Cardiac muscle cell (in vitro differentiated cells and primary cell): ENCODE measurements at regions not wholly inside any gene's neighbourhood (a gene's known extent, or its start where the extent isn't known, plus 50 kb on each side); places are given as distances from the start of the nearest gene placed in this dataset.

ENCODE experiments used
- DNase-seq, 2 donors: peaks; one replicate each; pipeline versions ENCODE4 v3.0.0 to v3.0.0-alpha.2; 2010 to 2017; ENCODE audit warnings: low read depth in 1 of 2, low spot score in 1 of 2
- H3K27ac ChIP-seq: fragments of 200-600 bp; sonication (generic); 2 replicates; pipeline ENCODE4 v1.5.1; 2016
- H3K27me3 ChIP-seq: fragments of 200-600 bp; sonication (generic); 2 replicates; pipeline ENCODE4 v1.6.0; 2016; ENCODE audit warnings: control low read depth
- H3K36me3 ChIP-seq: fragments of 200-600 bp; sonication (generic); 2 replicates; pipeline ENCODE4 v1.5.1; 2016; ENCODE audit warnings: control low read depth
- H3K4me1 ChIP-seq: fragments of 200-600 bp; sonication (generic); 2 replicates; pipeline ENCODE4 v1.8.1; 2017; ENCODE audit warnings: low read depth, mild to moderate bottlenecking, mixed run types
- H3K4me3 ChIP-seq: fragments of 200-600 bp; sonication (generic); 2 replicates; pipeline ENCODE4 v1.5.1; 2016; ENCODE audit warnings: mild to moderate bottlenecking
- H3K9me3 ChIP-seq: fragments of 200-600 bp; sonication (generic); 2 replicates; pipeline ENCODE4 v1.5.1; 2017; ENCODE audit warnings: low read depth, mild to moderate bottlenecking, control low read depth
- CTCF ChIP-seq: IDR thresholded peaks from 2 replicates; pipeline ENCODE4 v1.5.1; 2012; ENCODE audit warnings: low read depth, mild to moderate bottlenecking, low read length

- Histone ChIP-seq H3K27me3 (no peaks in the 10 kb centered on the region), H3K4me1 (no peaks in the 10 kb centered on the region), H3K36me3 (no peaks in the 10 kb centered on the region), H3K4me3 (no peak overlapping the region), H3K9me3 (no peaks in the 10 kb centered on the region), H3K27ac (no peak overlapping the region)
- DNase-seq, result peak in 1 of 2 donors; percentile 97
- TF ChIP-seq CTCF, result no peak
These were observed 95.4 kb upstream of the USP24 start for GRCh38 chr1:55310505-55310971.

GRCh38 chr1:55309786-55310504 lies 94.8 kb upstream of the USP24 start:
- Histone ChIP-seq H3K27me3 (no peaks in the 10 kb centered on the region), H3K4me3 (no peak overlapping the region), H3K9me3 (no peaks in the 10 kb centered on the region), H3K4me1 (no peaks in the 10 kb centered on the region), H3K27ac (no peak overlapping the region), H3K36me3 (no peaks in the 10 kb centered on the region)
- no peak for DNase-seq
- TF ChIP-seq CTCF, result no peak

- no peaks in the 10 kb centered on the region for H3K27me3 ChIP-seq
- H3K4me3 ChIP-seq, result no peak overlapping the region
- peak in 1 of 2 donors; percentile 48 for DNase-seq
- no peaks in the 10 kb centered on the region for H3K36me3 ChIP-seq
- no peak overlapping the region for H3K27ac ChIP-seq
- no peaks in the 10 kb centered on the region for H3K4me1 ChIP-seq
- TF ChIP-seq CTCF, result no peak
- H3K9me3 ChIP-seq, result no peaks in the 10 kb centered on the region
These were observed 93.9 kb upstream of the USP24 start for GRCh38 chr1:55309053-55309452.

GRCh38 chr1:55305735-55306134 lies 90.6 kb upstream of the USP24 start:
- H3K27me3 ChIP-seq, result no peaks in the 10 kb centered on the region
- no peak for TF ChIP-seq CTCF
- DNase-seq, result no peak
- no peak overlapping the region for H3K4me3 ChIP-seq
- no peaks in the 10 kb centered on the region for H3K4me1 ChIP-seq
- no peak overlapping the region for H3K27ac ChIP-seq
- no peaks in the 10 kb centered on the region for H3K36me3 ChIP-seq
- H3K9me3 ChIP-seq, result no peaks in the 10 kb centered on the region

- no peaks in the 10 kb centered on the region for H3K9me3 ChIP-seq
- H3K27me3 ChIP-seq, result no peaks in the 10 kb centered on the region
- no peaks in the 10 kb centered on the region for H3K36me3 ChIP-seq
- no peak overlapping the region for H3K4me3 ChIP-seq
- TF ChIP-seq CTCF, result no peak
- no peaks in the 10 kb centered on the region for H3K4me1 ChIP-seq
- DNase-seq, result peak in 1 of 2 donors; percentile 16
- H3K27ac ChIP-seq, result no peak overlapping the region
These were observed 89.1 kb upstream of the USP24 start for GRCh38 chr1:55304229-55304740.
